ENCODE measurements at regions not wholly inside any gene's neighbourhood (a gene's known extent, or its start where the extent isn't known, plus 50 kb on each side); places are given as distances from the start of the nearest gene placed in this dataset.

GRCh38 chrX:39973810-39974209 lies 123.9 kb downstream of the BCOR start:
- no peak for DNase-seq

GRCh38 chrX:39974270-39974669 lies 123.5 kb downstream of the BCOR start:
- no peak for DNase-seq

- no peak for DNase-seq
These were observed 122.4 kb downstream of the BCOR start for GRCh38 chrX:39975101-39975925.

- DNase-seq, result no peak
These were observed 115.8 kb downstream of the BCOR start for GRCh38 chrX:39981946-39982345.

GRCh38 chrX:39982948-39983347 lies 114.8 kb downstream of the BCOR start:
- peak; percentile 23 for DNase-seq

GRCh38 chrX:39983715-39984114 lies 114.0 kb downstream of the BCOR start:
- no peak for DNase-seq

GRCh38 chrX:39984191-39984956 lies 113.4 kb downstream of the BCOR start:
- no peak for DNase-seq

- DNase-seq, result no peak
These were observed 112.7 kb downstream of the BCOR start for GRCh38 chrX:39985071-39985470.

- no peak for DNase-seq
These were observed 112.2 kb downstream of the BCOR start for GRCh38 chrX:39985551-39985950.

GRCh38 chrX:39988496-39988895 lies 109.3 kb downstream of the BCOR start:
- DNase-seq, result no peak

- DNase-seq, result no peak
These were observed 107.4 kb downstream of the BCOR start for GRCh38 chrX:39990388-39990787.

GRCh38 chrX:39992300-39992699 lies 105.5 kb downstream of the BCOR start:
- no peak for DNase-seq

GRCh38 chrX:39995457-39995856 lies 102.3 kb downstream of the BCOR start:
- DNase-seq, result no peak

GRCh38 chrX:39996536-39996935 lies 101.2 kb downstream of the BCOR start:
- DNase-seq, result no peak

GRCh38 chrX:39998636-39999406 lies 98.9 kb downstream of the BCOR start:
- no peak for DNase-seq

Measured in NCI-H187 treated with DMSO at 0.1 percent for 48 hours (cell line).